Hypothalamus (tissue), 51 donors: ENCODE measurements at regions not wholly inside any gene's neighbourhood (a gene's known extent, or its start where the extent isn't known, plus 50 kb on each side); places are given as distances from the start of the nearest gene placed in this dataset.

Experiments used
- DNase-seq, 51 donors: peaks; one replicate each; lab custom pipeline; 2025; lab: John Stamatoyannopoulos, UW

DNA sequence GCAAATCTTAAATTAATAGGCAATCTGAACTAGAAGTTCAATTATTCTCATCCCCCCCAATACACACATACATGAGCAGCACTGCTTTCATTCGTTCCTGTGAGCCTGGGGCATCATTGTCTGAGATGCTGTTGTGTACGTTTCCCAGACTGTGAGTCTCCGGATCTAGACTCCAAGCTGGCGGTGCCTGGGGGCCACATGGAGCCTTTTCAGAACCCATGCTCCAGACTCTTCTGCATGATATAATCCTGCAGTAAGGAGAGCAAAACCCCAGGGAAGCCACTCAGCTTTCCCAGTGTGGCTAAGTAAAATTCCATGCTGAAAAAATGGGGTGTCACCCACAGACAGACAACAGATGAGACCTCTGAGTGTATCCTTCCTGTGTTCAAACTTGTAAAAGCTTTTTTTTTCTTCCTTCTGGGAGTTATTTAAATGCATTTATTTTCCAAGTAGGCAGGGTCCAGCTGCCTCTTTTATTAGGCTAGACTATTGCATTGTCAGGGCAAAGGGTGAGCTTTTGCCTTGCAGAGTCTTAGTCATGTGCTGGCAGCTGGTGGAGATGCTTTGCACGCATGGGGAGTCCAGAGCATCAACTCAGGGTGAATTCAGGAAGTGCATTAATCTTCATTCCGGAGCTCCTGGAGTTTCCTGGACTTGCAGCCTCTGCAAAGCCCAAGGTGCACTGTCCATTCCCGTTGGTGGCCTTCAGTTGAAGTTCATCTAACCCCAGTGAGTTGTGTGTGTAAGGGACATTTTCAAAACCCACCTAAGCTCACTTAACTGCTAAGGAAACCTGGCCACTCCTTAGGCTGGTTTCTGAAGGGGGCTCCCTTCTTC, 185.7 kb upstream of the ADO start:
- no peak for DNase-seq

DNA sequence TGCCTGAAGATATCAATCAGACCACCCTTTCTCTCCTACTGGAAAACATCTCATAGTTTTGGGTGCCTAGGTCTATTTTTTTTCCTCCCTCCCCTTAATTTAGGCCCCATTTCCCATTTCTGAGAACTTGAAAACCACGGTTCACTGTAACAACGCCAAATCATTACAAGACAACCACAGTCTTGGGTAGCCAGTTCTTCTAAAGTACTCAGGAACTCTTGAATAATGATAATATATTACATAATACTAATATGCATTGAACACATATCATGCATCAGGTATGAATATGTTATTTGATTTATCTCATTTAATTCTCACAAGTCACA, 185.1 kb upstream of the ADO start:
- no peak for DNase-seq

DNA sequence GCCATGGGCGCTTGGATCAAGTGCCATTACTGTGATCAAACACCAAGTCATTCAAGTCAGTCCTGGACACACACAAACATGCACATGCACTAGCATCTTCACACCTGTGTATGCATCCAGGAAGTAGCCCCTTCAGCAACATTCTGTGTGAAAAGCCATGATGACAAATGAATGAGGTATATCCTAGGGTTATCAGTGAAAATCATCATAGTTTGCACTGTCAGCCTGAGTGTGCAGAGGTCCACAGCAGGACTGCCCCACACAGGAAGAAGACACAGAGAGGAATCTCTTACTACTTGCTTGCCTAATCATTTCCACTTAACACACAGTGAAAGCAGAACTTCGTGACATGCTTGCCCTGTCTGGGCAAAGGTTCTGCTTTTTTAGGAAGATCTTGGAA, 184.0 kb upstream of the ADO start:
- no peak for DNase-seq

DNA sequence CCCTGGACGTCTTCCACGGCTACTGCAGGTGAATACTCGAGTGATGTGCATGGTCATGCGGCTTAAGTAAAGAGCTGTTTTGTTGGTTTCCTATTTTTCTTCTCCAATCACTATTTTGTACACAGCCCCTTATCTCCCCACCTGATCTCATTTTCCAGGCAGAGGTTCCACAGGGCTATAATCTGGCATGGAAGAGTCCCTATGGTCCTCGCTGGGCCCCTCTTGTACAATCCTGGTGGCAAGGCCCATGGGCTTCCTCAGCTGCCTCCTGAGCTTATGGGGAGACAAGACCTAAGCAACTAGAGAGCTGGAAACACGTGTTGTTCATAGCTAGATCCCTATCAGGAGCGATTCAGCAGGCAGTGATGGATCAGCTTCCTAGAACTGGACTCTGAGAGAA, 181.3 kb upstream of the ADO start:
- DNase-seq, result no peak

DNA sequence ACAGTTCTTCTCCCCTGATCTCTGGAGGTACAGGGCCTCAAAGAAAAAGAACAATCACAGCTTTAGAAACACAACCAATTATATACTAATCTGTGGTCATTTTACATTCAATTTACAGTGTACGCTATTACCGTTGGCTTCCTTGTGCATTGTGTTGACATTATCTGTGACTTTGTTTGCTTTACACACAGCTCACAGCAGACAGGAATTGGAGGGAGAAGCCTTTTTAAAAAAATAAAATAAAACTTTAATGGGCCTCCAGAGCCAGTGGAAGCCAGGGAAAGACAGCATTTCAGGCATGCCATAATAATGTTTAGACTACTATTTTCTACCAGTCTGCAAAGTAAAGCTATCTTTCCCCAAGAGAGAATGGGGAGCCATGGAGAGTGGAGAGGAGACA, 179.0 kb upstream of the ADO start:
- DNase-seq, result no peak

DNA sequence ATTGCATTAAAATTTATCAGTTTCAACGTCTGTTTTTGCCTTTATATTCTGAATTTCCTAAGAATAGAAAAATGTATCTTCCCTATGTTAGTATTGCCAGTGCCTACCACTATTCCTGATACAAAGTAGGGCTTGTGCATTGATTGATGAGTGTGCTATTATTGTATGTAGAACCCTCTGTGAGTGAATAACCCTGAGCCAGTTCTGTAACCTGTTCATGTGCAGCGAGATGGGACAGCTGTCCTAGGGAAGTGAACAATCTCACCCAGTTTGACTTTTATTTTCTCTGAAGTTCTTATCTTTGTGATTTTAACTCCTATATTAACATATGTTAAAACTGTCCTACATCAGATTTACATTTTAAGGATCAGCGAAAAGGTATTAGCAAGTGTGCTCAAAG, 178.4 kb upstream of the ADO start:
- DNase-seq, result no peak

DNA sequence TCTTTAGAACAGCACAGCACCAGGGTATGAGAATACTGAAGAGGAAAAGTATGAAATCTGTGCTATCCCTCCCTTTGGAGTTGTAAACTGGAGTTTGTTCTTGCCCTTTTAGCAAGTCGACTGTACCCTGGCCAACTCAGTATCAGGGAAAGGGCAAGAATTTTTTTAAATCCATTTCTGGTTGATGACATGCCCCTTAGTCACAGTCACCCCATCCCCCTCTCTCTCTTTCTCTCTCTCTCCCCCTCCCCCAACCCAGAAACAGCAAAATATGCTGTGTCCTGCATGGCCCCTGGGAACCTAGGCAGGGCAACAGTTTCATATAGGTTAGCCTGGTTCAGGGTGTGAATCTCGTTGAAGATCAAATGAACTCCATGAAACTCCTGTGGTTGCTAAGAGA, 177.7 kb upstream of the ADO start:
- DNase-seq, result no peak

DNA sequence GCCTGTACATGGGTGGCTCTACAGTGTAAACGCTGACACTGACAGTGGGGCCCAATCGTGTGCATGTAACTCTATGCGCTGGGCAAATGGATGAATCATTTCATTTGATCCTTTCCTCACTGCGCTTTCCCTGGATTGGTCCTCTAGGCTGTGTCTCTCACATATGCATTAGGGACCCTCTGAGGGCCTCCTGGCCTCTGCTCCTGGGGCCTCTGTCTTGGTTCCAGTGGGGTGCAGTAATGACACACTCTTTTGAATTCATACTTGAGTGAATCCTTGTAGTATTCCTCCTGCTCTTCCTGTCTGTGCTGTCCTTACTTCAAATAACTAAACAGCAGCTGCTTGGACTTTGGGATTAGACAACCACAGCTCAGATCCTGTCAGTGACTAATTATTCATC, 176.5 kb upstream of the ADO start:
- no peak for DNase-seq

DNA sequence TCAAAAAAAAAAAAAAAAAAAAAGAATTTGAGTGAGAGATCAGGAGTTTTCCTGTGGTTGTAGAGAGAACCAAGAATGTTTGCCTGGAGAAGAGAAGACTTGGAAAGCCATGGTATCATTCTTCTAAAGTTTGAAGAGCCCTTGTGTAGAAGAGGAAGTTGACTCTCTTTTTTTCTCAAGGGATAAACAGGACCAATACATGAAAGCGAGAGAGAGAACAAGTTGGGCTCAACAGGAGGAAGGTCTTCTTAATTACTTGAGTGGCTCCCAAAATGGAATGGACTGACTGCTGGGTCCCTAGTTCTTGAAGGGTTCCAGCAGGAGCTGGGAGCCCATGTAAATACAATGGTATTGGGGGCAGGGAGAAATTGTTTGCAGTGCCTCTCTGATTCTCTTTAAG, 173.3 kb upstream of the ADO start:
- DNase-seq, result no peak

DNA sequence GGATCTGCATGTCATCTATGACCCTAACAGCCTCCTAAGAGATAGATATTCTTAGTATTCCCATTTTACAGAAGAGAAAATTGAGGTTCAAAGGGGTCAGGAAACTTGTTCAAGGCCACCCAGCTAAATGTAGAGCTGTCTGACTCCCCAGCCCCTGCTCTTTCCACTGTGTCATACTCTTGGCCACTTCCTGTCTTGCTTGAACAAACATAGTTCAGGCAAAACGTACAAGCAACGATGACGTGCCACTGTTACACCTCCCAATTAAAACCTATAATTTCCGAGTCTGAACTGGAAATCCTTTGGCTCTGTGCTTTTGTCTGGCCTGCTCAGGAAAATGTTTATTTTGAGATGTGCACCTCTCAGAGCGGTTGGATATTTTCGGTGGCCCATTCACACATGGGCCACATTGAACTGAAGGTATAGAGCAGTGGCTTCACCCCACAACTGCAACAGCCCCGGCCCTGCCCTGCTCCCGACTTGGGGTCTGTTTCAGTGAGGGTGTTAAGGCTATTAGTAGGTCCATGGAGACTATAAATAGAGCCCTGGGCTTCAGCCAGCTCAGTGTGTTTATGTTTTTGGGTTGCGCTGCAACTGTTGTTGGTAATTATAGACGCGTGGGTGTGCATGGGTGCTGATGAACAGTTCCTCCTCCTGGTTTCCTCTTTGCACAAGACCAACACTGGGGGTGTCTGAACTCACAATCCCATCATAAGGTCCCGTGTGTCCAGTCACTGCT, 172.3 kb upstream of the ADO start:
- peak in 1 of 51 donors; percentile 4 for DNase-seq

DNA sequence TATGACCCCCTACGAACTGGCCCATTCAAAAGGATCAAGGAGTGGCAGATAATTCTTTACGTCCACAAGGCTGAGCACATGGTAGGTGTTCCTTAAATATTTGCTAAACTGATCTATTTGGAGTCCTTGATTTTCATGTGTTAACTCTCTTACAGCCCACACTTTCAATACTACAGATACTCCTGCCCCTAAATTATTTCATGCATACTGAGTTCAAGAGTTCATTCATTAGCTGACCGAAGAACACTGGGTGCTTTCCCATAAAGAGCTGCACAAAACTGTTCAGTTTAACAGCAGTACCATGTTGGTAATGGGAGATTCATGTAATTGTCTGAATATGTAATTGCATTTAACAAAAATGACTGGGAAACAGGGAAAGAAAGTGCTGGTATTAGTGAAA, 170.5 kb upstream of the ADO start:
- no peak for DNase-seq

DNA sequence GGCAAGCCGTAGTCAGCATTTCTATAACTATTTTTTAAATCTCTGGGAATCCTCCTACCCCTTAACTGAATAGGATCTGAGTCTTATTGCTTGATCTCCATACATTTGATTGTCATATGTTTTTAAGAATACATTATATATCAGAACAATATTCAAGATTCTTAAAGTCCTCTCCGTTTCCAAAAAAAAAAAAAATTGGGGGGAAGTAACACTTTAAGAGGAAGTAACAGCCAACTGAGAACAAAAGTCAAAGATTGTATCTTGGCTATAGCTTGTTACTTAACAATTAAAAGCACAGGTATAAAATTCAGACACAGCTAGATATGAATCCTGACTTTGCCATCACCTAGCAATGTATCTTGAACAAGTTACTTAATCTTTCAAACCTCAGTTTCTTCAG, 169.9 kb upstream of the ADO start:
- DNase-seq, result no peak

DNA sequence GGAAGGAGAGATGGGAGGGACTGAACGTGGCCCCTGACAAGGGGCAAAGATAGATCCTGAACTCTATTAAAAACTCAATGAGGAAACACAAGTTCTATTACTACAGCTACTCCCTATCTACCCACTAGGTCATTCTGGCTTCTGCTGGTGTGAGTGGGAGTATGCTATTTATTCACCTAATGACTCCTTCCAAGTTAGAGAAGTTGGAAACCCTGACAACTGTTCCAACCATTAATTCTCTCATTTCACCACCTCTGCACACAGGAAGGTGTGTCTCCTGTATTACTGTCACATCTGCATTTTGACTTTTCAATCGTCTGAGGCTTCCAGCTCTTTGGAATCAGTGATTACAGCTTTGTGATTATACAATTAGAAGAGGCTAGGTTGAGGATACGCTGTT, 169.4 kb upstream of the ADO start:
- DNase-seq, result no peak

DNA sequence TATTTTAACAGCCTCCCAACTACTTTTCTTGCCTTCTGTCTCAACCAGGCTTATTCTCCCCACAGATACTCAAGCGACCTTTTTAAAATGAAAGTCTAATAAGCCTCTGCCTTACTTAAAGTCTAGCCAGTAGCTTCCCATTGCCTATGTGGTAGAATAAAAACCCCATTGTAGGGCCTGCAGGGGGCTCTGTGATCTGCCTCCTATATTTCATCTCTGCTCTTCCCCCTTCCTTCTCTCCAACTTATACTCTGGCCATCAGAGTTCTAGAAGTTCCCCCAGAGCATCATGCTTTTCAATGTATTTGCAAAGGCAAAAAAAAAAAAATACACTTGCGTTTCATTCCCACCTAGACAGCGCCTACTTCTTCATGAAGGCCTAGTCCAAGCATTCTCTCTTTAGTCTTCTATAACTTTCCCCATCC, 167.7 kb upstream of the ADO start:
- DNase-seq, result no peak

DNA sequence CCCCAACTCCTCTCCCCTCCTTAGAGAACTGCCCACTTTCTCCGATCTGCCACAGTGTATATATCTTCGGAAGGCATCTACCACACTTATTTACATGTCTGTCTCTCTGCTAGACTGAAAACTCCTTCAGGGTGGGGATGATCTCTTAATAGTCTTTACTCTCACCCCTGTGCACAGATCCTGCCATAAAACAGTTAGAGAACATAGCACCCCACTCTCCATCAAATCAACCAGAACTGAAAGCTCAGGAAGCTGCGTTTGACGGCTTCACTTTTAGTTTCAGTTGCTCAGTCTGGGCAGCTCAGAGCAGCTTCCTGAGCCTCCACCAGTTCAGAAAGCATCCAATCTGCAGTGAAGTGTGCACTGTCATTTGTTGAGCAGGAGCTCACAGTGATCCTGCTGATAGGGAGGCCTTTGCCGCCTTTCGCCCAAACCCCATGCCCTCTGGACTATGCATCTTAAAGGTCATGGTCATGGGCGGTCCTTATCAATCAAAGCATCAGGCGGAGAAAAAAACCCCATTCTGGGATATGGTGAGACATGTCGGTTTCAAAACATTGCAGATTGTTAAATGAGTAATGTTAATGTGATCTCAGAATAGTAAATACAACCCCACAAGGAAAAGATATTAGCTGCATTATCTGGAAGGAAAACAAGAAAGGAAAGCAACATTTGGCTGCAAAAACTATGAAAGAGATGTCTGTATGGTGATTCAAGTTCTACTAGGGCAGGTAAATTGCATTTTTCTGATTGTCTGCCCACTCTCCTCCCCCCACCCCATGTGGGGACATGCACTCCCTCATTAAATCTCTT, 167.1 kb upstream of the ADO start:
- no peak for DNase-seq

DNA sequence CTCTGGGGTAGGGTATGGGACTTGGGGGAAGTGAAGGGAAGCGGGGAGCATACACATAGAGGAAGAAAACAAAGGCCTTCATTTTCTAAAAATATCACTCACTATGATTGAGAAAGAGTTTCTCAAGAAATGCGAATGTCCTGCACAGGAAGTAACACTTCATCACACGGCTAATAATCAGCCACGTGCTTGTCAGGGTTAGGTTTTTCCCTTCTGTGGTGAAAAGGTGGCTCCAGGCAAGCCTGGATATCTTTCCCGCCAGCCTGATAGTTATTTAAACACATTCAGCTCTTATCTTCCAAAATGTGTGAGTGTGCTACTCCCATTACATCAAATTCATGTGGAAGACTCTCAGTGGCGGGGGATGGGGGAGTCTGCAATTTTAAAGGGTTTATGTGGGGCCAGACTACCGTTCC, 166.4 kb upstream of the ADO start:
- no peak for DNase-seq

DNA sequence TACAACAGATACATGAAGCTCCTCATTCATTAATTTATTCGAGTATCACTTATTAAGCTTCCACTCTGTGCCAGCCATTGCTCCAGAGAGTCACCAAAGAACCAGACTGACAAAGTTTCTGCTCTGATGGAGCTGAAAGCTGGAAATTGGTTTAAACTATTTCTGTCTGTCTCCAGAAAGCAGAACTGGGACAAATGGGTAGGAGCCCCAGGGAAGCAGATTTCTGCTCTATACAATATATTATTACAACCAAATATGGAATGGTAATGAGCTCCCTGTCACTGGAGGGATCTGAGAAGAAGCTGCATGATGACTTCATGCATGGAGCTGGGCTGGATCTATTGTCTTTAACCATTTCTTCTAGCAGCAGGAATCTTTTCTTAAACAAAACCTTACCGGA, 165.4 kb upstream of the ADO start:
- no peak for DNase-seq

DNA sequence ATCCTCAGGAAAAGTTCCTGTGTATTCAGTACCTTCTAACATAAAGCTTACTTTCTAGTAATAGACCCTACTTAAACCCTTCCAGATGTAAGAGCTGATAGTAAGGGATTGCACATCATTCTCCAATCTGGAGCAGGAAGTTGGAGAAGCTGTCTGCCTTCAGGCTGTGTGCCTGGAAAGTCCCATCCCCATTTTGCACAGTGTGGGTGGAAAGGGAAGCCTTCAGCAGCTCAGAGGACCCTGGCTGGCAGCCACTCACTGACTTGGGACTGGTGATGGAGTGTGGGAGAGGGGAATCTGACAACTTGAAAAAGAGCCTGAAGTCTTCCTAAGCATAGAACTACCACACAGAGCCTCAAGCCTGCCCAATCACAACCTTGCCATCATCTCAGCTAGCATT, 164.1 kb upstream of the ADO start:
- no peak for DNase-seq

DNA sequence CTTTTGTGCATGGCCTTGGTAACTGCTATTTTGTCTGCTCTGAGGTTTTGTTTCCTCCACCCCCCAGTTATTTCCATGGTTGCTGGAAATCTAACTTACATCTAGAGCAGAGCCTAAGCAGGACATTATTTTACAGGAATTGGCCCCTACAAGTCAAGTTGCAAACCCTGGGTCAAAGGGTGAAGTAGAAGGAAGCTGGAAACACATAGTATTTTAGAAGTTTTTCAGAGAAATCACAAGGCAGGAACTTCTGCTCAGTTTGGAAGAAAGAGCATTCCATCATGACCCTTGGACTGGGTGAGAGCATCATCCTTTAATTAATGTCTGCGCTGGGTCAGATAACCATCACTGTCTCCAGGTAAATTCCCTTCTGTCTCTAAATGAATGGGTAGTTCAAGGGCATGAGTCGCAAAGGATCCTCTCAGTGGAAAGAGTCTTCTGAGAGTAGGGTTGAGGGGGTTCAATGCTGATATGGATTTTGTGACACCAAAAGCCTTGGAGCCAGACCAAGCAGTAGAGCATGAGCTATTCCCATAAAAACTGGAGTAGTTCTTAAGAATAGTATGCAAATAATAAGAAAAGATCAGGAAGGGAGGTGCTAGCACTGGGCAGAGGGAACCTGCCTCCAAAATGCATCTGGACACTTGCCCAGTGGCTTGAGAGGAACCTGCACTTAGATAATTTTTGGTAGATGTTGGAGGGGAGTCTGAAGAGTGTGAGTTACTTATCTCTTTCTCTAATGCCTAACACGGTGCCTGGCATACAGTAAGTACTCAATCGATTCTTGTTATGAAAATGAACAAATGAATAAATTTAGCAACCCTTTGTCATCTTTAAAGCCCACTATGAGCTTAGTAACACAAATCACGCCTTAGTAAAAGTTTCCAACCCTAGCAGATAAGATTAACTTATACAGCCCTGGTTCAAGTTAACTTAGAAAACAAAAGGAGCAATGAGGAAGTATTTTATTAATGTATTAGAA, 160.6 kb upstream of the ADO start:
- DNase-seq, result no peak

DNA sequence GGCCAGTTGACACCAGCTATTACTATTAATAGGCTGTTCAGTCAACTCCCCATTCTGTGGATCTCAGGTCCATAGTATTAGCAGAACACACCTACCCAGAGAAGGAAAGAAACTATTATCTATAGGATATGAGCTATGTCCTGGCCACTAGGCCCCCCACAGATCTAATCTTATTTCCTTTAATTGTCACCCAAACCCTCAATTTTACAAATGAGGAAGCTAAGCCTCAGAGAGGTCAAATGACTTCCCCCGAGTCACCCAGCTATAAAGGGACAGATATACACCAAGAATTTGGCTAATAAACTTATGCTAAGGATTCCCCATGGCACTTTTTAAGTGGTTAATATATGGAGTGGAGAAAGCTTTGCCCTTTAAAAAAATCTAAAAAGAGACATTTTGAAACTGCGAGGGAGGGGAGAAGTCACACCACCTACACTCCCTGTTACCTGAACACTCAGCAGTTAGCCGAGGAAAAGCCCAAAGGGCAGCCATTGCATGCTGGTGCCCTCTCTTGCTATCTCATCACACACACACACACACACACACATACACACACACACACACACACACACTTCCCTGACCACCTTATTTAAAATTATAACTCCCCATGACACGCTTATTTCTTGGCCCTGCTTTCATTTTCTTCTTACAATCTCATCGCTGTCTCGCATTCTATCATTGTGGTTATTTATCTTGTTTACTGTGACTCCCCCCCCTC, 157.0 kb upstream of the ADO start:
- DNase-seq, result no peak
